ENCODE measurements at regions not wholly inside any gene's neighbourhood (a gene's known extent, or its start where the extent isn't known, plus 50 kb on each side); places are given as distances from the start of the nearest gene placed in this dataset.

GRCh38 chr17:73955616-73956015 lies 247.9 kb upstream of the RPL38 start:
- ATAC-seq (no peak), DNase-seq (no peak)

- ATAC-seq (no peak), DNase-seq (no peak)
Observed at GRCh38 chr17:73956169-73956568, 247.3 kb upstream of the RPL38 start.

GRCh38 chr17:73956595-73957465 lies 246.6 kb upstream of the RPL38 start:
- ATAC-seq (no peak), DNase-seq (peak; percentile 69)

GRCh38 chr17:73957564-73957963 lies 245.9 kb upstream of the RPL38 start:
- ATAC-seq (no peak), DNase-seq (no peak)

- DNase-seq (no peak), ATAC-seq (no peak)
Observed at GRCh38 chr17:73958453-73958852, 245.0 kb upstream of the RPL38 start.

GRCh38 chr17:73960469-73960868 lies 243.0 kb upstream of the RPL38 start:
- DNase-seq (no peak), ATAC-seq (no peak)

- no peak for ATAC-seq
- no peak for DNase-seq
Observed at GRCh38 chr17:73962308-73962707, 241.2 kb upstream of the RPL38 start.

- no peak for ATAC-seq
- DNase-seq, result no peak
Observed at GRCh38 chr17:73968680-73969079, 234.8 kb upstream of the RPL38 start.

GRCh38 chr17:73969956-73970355 lies 233.5 kb upstream of the RPL38 start:
- no peak for DNase-seq
- ATAC-seq, result no peak

- DNase-seq (no peak), ATAC-seq (no peak)
Observed at GRCh38 chr17:73971127-73971526, 232.4 kb upstream of the RPL38 start.

- no peak for ATAC-seq
- no peak for DNase-seq
Observed at GRCh38 chr17:73972056-73972455, 231.4 kb upstream of the RPL38 start.

- ATAC-seq, result no peak
- DNase-seq, result no peak
Observed at GRCh38 chr17:73972901-73973300, 230.6 kb upstream of the RPL38 start.

- no peak for DNase-seq
Observed at GRCh38 chr17:73973586-73974409, 229.7 kb upstream of the RPL38 start.

GRCh38 chr17:73974536-73974935 lies 228.9 kb upstream of the RPL38 start:
- ATAC-seq, result no peak
- no peak for DNase-seq

More at GRCh38 chr17:73973586-73974409, 229.7 kb upstream of the RPL38 start:
- no peak for ATAC-seq

- ATAC-seq (no peak), DNase-seq (no peak)
Observed at GRCh38 chr17:73976147-73976546, 227.3 kb upstream of the RPL38 start.

GRCh38 chr17:73976676-73977521 lies 226.6 kb upstream of the RPL38 start:
- DNase-seq, result no peak
- no peak for ATAC-seq

- DNase-seq (no peak), ATAC-seq (no peak)
Observed at GRCh38 chr17:73980517-73980916, 223.0 kb upstream of the RPL38 start.

- ATAC-seq (no peak), DNase-seq (no peak)
Observed at GRCh38 chr17:73982871-73983270, 220.6 kb upstream of the RPL38 start.

GRCh38 chr17:73983621-73984400 lies 219.7 kb upstream of the RPL38 start:
- DNase-seq (no peak), ATAC-seq (no peak)

- DNase-seq (no peak), ATAC-seq (no peak)
Observed at GRCh38 chr17:73984941-73985340, 218.5 kb upstream of the RPL38 start.

- ATAC-seq, result no peak
Observed at GRCh38 chr17:73985466-73986015, 217.9 kb upstream of the RPL38 start.

More at GRCh38 chr17:73985466-73986015, 217.9 kb upstream of the RPL38 start:
- DNase-seq, result no peak

Measured in stimulated activated naive CD8-positive, alpha-beta T cell treated with anti-CD3 and anti-CD28 coated beads, Interleukin-15, Interleukin-2, amounts not matched to agents 100 U/mL and 50 U/mL, for 24 hours (primary cell).